ENCODE measurements at regions not wholly inside any gene's neighbourhood (a gene's known extent, or its start where the extent isn't known, plus 50 kb on each side); places are given as distances from the start of the nearest gene placed in this dataset.

DNA sequence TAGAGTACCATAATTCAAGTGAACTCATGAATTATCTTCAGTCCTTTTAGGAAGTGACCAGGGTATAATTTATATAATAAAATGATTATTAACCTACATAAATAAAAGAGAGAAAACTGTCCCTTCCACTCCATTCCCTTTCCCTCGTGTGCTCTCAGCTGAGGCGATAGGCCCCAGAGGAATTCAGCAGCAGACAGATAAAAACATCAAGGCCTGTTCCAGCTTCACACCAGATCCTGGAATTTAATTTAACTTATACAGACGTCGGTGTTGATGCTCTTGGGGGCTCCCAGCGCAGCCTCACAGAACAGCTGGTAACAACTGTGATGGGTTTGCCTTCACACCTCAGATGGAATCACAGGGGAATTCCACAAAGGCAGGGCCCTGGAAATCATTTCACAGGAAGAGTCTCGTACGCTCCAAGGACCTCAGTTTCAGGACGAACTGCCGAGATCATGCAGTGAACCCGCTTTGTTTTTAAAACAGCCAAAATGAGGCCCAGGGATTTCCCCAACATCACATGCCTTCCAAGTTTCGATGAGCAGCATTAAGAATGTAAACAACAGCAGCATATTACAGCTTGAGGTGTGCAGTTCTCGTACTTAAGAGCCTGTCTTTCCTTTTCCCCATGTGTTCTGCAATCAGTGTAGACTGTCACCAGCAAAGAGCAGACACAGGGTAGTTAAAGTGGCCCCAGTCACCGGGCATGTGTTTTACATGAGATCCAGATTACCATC lies 73.6 kb upstream of the ALDH1B1 start:
- TF ChIP-seq EZH2 (IDR thresholded peaks at IDR 0.05; ENCODE audit: borderline replicate concordance, low read length): no peak
- TF ChIP-seq, protein P1, sequence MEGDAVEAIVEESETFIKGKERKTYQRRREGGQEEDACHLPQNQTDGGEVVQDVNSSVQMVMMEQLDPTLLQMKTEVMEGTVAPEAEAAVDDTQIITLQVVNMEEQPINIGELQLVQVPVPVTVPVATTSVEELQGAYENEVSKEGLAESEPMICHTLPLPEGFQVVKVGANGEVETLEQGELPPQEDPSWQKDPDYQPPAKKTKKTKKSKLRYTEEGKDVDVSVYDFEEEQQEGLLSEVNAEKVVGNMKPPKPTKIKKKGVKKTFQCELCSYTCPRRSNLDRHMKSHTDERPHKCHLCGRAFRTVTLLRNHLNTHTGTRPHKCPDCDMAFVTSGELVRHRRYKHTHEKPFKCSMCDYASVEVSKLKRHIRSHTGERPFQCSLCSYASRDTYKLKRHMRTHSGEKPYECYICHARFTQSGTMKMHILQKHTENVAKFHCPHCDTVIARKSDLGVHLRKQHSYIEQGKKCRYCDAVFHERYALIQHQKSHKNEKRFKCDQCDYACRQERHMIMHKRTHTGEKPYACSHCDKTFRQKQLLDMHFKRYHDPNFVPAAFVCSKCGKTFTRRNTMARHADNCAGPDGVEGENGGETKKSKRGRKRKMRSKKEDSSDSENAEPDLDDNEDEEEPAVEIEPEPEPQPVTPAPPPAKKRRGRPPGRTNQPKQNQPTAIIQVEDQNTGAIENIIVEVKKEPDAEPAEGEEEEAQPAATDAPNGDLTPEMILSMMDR (IDR thresholded peaks at IDR 0.05; ENCODE audit: low read length): no peak

All from OCI-LY1 (cell line).